Right lobe of liver (tissue), 4 donors: ENCODE measurements at regions not wholly inside any gene's neighbourhood (a gene's known extent, or its start where the extent isn't known, plus 50 kb on each side); places are given as distances from the start of the nearest gene placed in this dataset.

Source experiments
- POLR2A ChIP-seq: fragments of 450-650 bp; IDR thresholded peaks from one replicate; pipeline ENCODE4 v1.6.1; 2017; ENCODE audit warnings: antibody characterized with exemption, mild to moderate bottlenecking
- TF ChIP-seq, protein P1 (sequence below), 4 donors: fragments of 200-600 bp in 3 of 4; fragments of 450-650 bp in 1 of 4; IDR thresholded peaks; one replicate each; pipeline versions ENCODE4 v1.5.1 to v1.8.0; 2016 to 2022; ENCODE audit warnings: antibody characterized with exemption in 4 of 4, mild to moderate bottlenecking in 2 of 4
- donor health status: DM: no; HTN: no; CAD: no.
- donor health status: DM: no; HTN: no; CAD: no.
- donor health status: DM: no; HTN: yes; CAD: no.

- TF ChIP-seq, protein P1, sequence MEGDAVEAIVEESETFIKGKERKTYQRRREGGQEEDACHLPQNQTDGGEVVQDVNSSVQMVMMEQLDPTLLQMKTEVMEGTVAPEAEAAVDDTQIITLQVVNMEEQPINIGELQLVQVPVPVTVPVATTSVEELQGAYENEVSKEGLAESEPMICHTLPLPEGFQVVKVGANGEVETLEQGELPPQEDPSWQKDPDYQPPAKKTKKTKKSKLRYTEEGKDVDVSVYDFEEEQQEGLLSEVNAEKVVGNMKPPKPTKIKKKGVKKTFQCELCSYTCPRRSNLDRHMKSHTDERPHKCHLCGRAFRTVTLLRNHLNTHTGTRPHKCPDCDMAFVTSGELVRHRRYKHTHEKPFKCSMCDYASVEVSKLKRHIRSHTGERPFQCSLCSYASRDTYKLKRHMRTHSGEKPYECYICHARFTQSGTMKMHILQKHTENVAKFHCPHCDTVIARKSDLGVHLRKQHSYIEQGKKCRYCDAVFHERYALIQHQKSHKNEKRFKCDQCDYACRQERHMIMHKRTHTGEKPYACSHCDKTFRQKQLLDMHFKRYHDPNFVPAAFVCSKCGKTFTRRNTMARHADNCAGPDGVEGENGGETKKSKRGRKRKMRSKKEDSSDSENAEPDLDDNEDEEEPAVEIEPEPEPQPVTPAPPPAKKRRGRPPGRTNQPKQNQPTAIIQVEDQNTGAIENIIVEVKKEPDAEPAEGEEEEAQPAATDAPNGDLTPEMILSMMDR (IDR thresholded peaks at IDR 0.05): no peak
- no peak for TF ChIP-seq POLR2A
These were observed 1014.2 kb downstream of the FAT4 start for GRCh38 chr4:126328914-126329313.
